PC-3 (cell line): ENCODE measurements at regions not wholly inside any gene's neighbourhood (a gene's known extent, or its start where the extent isn't known, plus 50 kb on each side); places are given as distances from the start of the nearest gene placed in this dataset.

Experiments
- EZH2 ChIP-seq: fragments of 300-600 bp; sonication (generic); IDR thresholded peaks from one replicate; pipeline ENCODE4 v1.6.1; 2017; ENCODE audit warnings: antibody characterized with exemption, mild to moderate bottlenecking, low read length; ENCODE audit not compliant: unreplicated experiment
- EZH2phosphoT487 ChIP-seq: fragments of 300-600 bp; sonication (generic); IDR thresholded peaks from 2 replicates; pipeline ENCODE4 v1.6.1; 2018; ENCODE audit warnings: mild to moderate bottlenecking, antibody characterized with exemption, low read length, borderline replicate concordance
- TF ChIP-seq, protein P1 (sequence below): fragments of 300-600 bp; sonication (generic); conservative IDR thresholded peaks from 2 replicates; pipeline ENCODE4 v1.5.1; 2017; ENCODE audit warnings: antibody characterized with exemption, low read depth, mild to moderate bottlenecking, low read length

DNA sequence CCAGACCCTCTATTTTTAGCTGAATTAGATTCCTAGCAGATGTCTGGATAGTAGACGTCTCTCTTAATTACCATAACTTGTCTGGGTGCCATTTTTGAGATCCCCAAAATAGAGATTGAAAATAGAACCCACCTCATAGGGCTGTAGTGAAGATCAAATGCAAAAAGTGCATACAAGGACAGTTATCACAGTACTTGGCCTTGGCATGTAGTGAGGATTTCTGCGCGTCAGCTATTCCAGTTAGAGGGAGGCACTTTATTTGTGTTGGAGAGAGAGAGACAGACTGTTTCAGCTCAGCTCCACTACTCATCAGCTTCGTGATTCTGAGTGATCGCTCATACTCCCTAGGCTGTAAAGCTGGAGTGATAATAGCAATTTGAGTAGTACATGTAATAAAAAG, 59.6 kb upstream of the CDH13 start:
- TF ChIP-seq EZH2 (no peak), EZH2phosphoT487 (no peak)
- TF ChIP-seq, protein P1, sequence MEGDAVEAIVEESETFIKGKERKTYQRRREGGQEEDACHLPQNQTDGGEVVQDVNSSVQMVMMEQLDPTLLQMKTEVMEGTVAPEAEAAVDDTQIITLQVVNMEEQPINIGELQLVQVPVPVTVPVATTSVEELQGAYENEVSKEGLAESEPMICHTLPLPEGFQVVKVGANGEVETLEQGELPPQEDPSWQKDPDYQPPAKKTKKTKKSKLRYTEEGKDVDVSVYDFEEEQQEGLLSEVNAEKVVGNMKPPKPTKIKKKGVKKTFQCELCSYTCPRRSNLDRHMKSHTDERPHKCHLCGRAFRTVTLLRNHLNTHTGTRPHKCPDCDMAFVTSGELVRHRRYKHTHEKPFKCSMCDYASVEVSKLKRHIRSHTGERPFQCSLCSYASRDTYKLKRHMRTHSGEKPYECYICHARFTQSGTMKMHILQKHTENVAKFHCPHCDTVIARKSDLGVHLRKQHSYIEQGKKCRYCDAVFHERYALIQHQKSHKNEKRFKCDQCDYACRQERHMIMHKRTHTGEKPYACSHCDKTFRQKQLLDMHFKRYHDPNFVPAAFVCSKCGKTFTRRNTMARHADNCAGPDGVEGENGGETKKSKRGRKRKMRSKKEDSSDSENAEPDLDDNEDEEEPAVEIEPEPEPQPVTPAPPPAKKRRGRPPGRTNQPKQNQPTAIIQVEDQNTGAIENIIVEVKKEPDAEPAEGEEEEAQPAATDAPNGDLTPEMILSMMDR, result no peak
